OCI-LY7 (cell line): ENCODE measurements at regions not wholly inside any gene's neighbourhood (a gene's known extent, or its start where the extent isn't known, plus 50 kb on each side); places are given as distances from the start of the nearest gene placed in this dataset.

Experiments used
- BruUV-seq: library from RNA; stranded (reverse); fragments of 400-500 nt; replicated peaks from 2 replicates; lab custom pipeline; 2021; lab: Mats Ljungman, UMichigan
- CTCF ChIA-PET: fragments of 300-600 bp; sonication (Branson Sonifier 250); formaldehyde crosslinking; loops from one replicate; lab custom pipeline; 2022; ENCODE audit warnings: antibody characterized with exemption; ENCODE audit not compliant: unreplicated experiment; lab: Charles Lee
- POLR2A ChIA-PET: fragments of 300-600 bp; sonication (Branson Sonifier 250); formaldehyde crosslinking; loops from one replicate; lab custom pipeline; 2022; ENCODE audit warnings: antibody characterized with exemption; lab: Charles Lee
- DNase-seq: peaks from one replicate; pipeline ENCODE4 v3.0.0-alpha.2; 2015; ENCODE audit warnings: low spot score
- H2AFZ ChIP-seq: fragments of 200-600 bp; sonication (generic), shearing (Covaris generic); 2 replicates; pipeline ENCODE4 v1.6.1; 2014; ENCODE audit warnings: mild to moderate bottlenecking, antibody characterized with exemption, low read length, moderate library complexity
- H3K27ac ChIP-seq: fragments of 200-600 bp; sonication (generic); 2 replicates; pipeline ENCODE4 v1.5.1; 2014; ENCODE audit warnings: mixed run types, low read depth, mild to moderate bottlenecking, moderate library complexity, low read length, inconsistent platforms; ENCODE audit not compliant: poor library complexity, severe bottlenecking
- H3K36me3 ChIP-seq: fragments of 200-600 bp; sonication (generic); 2 replicates; pipeline ENCODE4 v1.6.1; 2014; ENCODE audit warnings: mild to moderate bottlenecking, antibody characterized with exemption, low read length, moderate library complexity, mixed read lengths; ENCODE audit not compliant: insufficient read depth
- H3K4me1 ChIP-seq: fragments of 200-600 bp; sonication (generic); 2 replicates; pipeline ENCODE4 v1.5.1; 2014; ENCODE audit warnings: mild to moderate bottlenecking, low read length; ENCODE audit not compliant: insufficient read depth, poor library complexity, severe bottlenecking
- H3K4me2 ChIP-seq: fragments of 200-600 bp; sonication (generic); 2 replicates; pipeline ENCODE4 v1.6.1; 2014; ENCODE audit warnings: mild to moderate bottlenecking, low read length
- H3K4me3 ChIP-seq: fragments of 200-600 bp; sonication (generic); 2 replicates; pipeline ENCODE4 v1.5.1; 2014; ENCODE audit warnings: mild to moderate bottlenecking, low read depth, low read length; ENCODE audit not compliant: poor library complexity, severe bottlenecking
- H3K79me2 ChIP-seq: fragments of 200-600 bp; sonication (generic); 2 replicates; pipeline ENCODE4 v1.6.1; 2016; ENCODE audit warnings: low read depth, mild to moderate bottlenecking, low read length, moderate library complexity, mixed read lengths; ENCODE audit not compliant: insufficient read depth
- H3K9me2 ChIP-seq: fragments of 200-600 bp; sonication (generic); 2 replicates; pipeline ENCODE4 v1.6.1; 2016; ENCODE audit warnings: mild to moderate bottlenecking, low read length, mixed read lengths; ENCODE audit not compliant: insufficient read depth
- H3K9me3 ChIP-seq: fragments of 200-600 bp; sonication (generic); 2 replicates; pipeline ENCODE4 v1.6.1; 2014; ENCODE audit warnings: mild to moderate bottlenecking, mixed run types, low read length, mixed read lengths
- H4K20me1 ChIP-seq: fragments of 200-600 bp; sonication (generic); 2 replicates; pipeline ENCODE4 v1.6.1; 2014; ENCODE audit warnings: mild to moderate bottlenecking, antibody characterized with exemption, low read length, moderate library complexity, mixed read lengths; ENCODE audit not compliant: insufficient read depth
- CTCF ChIP-seq: fragments of 200-600 bp; sonication (generic); conservative IDR thresholded peaks from 2 replicates; pipeline ENCODE4 v1.5.1; 2014; ENCODE audit warnings: mild to moderate bottlenecking, antibody characterized with exemption, low read length, moderate library complexity, mixed read lengths
- EZH2phosphoT487 ChIP-seq: fragments of 200-600 bp; sonication (generic); IDR thresholded peaks from 2 replicates; pipeline ENCODE4 v1.6.1; 2018; ENCODE audit warnings: low read depth, borderline replicate concordance, mild to moderate bottlenecking, mixed run types, antibody characterized with exemption, low read length, moderate library complexity, mixed read lengths
- intact Hi-C: fragments of 100-400 bp; cut with micrococcal nuclease; formaldehyde crosslinking; loops from one replicate; pipeline ENCODE4 v1.10.0; 2022; ENCODE audit not compliant: unreplicated experiment

GRCh38 chr15:37375519-37375918, 275.2 kb upstream of the MEIS2 start:
- H2AFZ ChIP-seq: no peak overlapping the region
- H3K9me2 ChIP-seq: no peaks in the 10 kb centered on the region
- no peaks in the 10 kb centered on the region for H3K4me1 ChIP-seq
- ChIA-PET POLR2A (interaction anchor here (1.2 kb wide), 1 partner anchor 9 kb away, joined by 6 read pairs; no protein-coding TSS in a partner anchor), CTCF (no interaction called here)
- intact Hi-C loops: no loop called here
- no peak overlapping the region for H3K4me2 ChIP-seq
- H3K9me3 ChIP-seq: no peaks in the 10 kb centered on the region
- DNase-seq: no peak
- BruUV-seq: no TSS peak
- H4K20me1 ChIP-seq: no peaks in the 10 kb centered on the region
- no peaks in the 10 kb centered on the region for H3K79me2 ChIP-seq
- H3K36me3 ChIP-seq: no peaks in the 10 kb centered on the region
- TF ChIP-seq EZH2phosphoT487 (no peak), CTCF (no peak)
- no peak overlapping the region for H3K27ac ChIP-seq
- H3K4me3 ChIP-seq: no peak overlapping the region

- DNase-seq: no peak
- H3K36me3 ChIP-seq: no peaks in the 10 kb centered on the region
- ChIA-PET POLR2A (no interaction called here), CTCF (no interaction called here)
- H3K27ac ChIP-seq: no peak overlapping the region
- H3K9me3 ChIP-seq: no peaks in the 10 kb centered on the region
- no peaks in the 10 kb centered on the region for H3K79me2 ChIP-seq
- no peaks in the 10 kb centered on the region for H4K20me1 ChIP-seq
- BruUV-seq: no TSS peak
- no peak overlapping the region for H2AFZ ChIP-seq
- TF ChIP-seq CTCF: no peak
- TF ChIP-seq EZH2phosphoT487: no peak
- no peak overlapping the region for H3K4me2 ChIP-seq
- intact Hi-C loops: no loop called here
- H3K9me2 ChIP-seq: no peaks in the 10 kb centered on the region
- H3K4me3 ChIP-seq: no peak overlapping the region
- H3K4me1 ChIP-seq: no peaks in the 10 kb centered on the region
These were observed 277.1 kb upstream of the MEIS2 start for GRCh38 chr15:37377428-37377827.

GRCh38 chr15:37394402-37395099, 294.2 kb upstream of the MEIS2 start:
- ChIA-PET POLR2A (interaction anchor here (1.4 kb wide), 1 partner anchor 13 kb away, joined by 4 read pairs; no protein-coding TSS in a partner anchor), CTCF (no interaction called here)
- Histone ChIP-seq H3K79me2 (no peaks in the 10 kb centered on the region), H4K20me1 (no peaks in the 10 kb centered on the region), H3K9me2 (no peaks in the 10 kb centered on the region), H3K4me2 (no peak overlapping the region), H3K4me3 (no peak overlapping the region), H3K9me3 (no peaks in the 10 kb centered on the region), H3K36me3 (no peaks in the 10 kb centered on the region), H3K4me1 (no peaks in the 10 kb centered on the region), H2AFZ (no peak overlapping the region), H3K27ac (no peak overlapping the region)
- intact Hi-C loops: no loop called here
- no peak for DNase-seq
- no TSS peak for BruUV-seq
- TF ChIP-seq EZH2phosphoT487 (no peak), CTCF (no peak)
